ENCODE measurements at regions not wholly inside any gene's neighbourhood (a gene's known extent, or its start where the extent isn't known, plus 50 kb on each side); places are given as distances from the start of the nearest gene placed in this dataset.

DNA sequence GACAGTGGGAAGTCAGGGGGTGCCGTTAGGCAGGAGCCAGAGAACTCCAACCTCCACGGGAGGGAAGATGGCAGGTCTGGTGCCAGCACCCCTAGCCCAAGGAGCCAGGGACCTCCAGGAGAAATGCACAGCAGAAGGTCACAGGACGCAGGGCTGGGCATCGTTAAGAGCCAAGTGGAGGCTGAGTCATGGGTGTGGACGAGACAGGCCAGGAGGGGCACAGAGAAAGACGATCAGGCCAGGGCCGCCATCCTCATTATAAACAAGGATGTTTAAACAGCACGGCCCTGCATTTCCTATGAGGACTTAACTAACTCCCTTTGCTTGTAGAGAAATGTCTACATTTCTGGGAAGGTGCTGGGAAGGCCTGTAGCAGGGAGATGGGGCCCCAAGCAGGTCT lies 77.9 kb upstream of the FZD10 start:
- peaks cover 5% of the 10 kb centered on the region for H3K4me1 ChIP-seq
- H3K9me3 ChIP-seq (replicated peaks) = no peaks in the 10 kb centered on the region
- H3K36me3 ChIP-seq = no peaks in the 10 kb centered on the region
- H3K27me3 ChIP-seq (ENCODE audit: low read depth) = peaks cover 87% of the 10 kb centered on the region
- DNase-seq = no peak
- TF ChIP-seq, protein P1, sequence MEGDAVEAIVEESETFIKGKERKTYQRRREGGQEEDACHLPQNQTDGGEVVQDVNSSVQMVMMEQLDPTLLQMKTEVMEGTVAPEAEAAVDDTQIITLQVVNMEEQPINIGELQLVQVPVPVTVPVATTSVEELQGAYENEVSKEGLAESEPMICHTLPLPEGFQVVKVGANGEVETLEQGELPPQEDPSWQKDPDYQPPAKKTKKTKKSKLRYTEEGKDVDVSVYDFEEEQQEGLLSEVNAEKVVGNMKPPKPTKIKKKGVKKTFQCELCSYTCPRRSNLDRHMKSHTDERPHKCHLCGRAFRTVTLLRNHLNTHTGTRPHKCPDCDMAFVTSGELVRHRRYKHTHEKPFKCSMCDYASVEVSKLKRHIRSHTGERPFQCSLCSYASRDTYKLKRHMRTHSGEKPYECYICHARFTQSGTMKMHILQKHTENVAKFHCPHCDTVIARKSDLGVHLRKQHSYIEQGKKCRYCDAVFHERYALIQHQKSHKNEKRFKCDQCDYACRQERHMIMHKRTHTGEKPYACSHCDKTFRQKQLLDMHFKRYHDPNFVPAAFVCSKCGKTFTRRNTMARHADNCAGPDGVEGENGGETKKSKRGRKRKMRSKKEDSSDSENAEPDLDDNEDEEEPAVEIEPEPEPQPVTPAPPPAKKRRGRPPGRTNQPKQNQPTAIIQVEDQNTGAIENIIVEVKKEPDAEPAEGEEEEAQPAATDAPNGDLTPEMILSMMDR (IDR thresholded peaks at IDR 0.05; ENCODE audit: borderline replicate concordance) = no peak
- intact Hi-C loops (cut with micrococcal nuclease) = no loop called here
- H3K4me3 ChIP-seq = no peak overlapping the region
- no peak overlapping the region for H3K27ac ChIP-seq (replicated peaks)

DNA sequence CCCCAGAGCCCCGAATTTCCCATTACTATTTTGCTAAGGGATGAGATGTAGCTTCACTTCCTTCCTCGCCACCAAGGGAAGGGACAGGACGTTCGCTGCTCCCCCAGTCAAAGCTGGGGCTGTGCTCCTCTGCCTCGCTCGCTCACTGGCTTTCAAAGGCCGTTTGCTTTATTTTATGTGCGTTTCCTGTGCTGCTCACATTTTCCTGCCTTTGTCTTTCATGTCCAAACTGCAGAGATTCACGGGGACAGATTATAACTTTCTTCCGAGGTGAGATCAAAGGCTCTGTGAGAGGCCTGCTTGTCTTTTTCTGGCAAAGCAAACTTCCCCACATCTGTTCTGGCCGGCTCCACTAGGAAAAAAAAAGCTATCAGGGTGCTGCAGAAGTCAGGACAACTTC lies 76.0 kb upstream of the FZD10 start:
- Histone ChIP-seq H3K4me1 (peaks cover 5% of the 10 kb centered on the region), H3K27ac (replicated peaks) (no peak overlapping the region), H3K9me3 (replicated peaks) (peaks cover 5% of the 10 kb centered on the region), H3K27me3 (ENCODE audit: low read depth) (peaks cover 73% of the 10 kb centered on the region), H3K4me3 (no peak overlapping the region), H3K36me3 (no peaks in the 10 kb centered on the region)
- intact Hi-C loops (cut with micrococcal nuclease) = no loop called here
- TF ChIP-seq, protein P1 (IDR thresholded peaks at IDR 0.05; ENCODE audit: borderline replicate concordance) = no peak
- no peak for DNase-seq

DNA sequence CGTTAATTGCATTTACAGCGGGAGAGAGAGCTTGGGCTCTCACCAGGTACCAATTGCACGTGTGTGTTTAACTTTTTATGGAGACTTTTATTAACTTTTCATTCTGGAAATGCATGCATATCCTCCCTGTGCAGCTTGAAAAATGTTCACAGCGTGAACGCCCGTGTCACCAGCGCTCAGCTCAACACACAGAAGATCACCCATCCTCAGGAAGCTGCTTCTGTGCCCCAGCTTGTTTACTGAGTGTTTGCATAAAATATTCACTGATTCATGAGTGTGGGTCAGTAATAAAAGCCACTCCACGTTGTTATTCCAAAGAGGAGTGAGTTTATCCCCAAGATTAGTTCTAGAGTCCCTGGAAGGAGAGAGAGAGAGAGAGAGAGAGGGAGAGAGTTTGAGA lies 75.5 kb upstream of the FZD10 start:
- H3K9me3 ChIP-seq (replicated peaks) = peaks cover 5% of the 10 kb centered on the region
- peaks cover 5% of the 10 kb centered on the region for H3K4me1 ChIP-seq
- TF ChIP-seq, protein P1 (IDR thresholded peaks at IDR 0.05; ENCODE audit: borderline replicate concordance) = no peak
- H3K27ac ChIP-seq (replicated peaks) = no peak overlapping the region
- DNase-seq = no peak
- intact Hi-C loops (cut with micrococcal nuclease) = no loop called here
- H3K4me3 ChIP-seq = no peak overlapping the region
- H3K36me3 ChIP-seq = no peaks in the 10 kb centered on the region
- peaks cover 73% of the 10 kb centered on the region for H3K27me3 ChIP-seq (ENCODE audit: low read depth)

DNA sequence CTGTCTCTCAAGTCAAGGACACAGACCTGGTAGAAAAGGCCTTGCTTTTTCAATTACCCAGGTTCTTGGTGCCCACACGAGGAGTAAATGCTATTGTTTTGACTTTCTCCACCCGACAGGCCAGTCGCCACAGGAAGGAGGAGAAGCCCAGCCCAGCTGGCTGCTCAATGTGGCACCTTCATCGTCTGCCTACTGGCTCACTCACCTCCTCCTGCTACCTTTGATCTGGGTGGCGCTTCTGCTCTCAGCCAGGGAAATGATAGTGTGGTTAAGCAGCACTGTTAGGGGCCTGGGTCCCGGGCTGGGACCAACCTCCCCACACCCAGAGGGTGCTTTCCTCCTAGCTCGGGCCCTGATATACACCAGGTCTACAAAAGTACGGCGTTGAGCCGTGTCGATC lies 75.0 kb upstream of the FZD10 start:
- no peaks in the 10 kb centered on the region for H3K36me3 ChIP-seq
- intact Hi-C loops (cut with micrococcal nuclease) = no loop called here
- TF ChIP-seq, protein P1 (IDR thresholded peaks at IDR 0.05; ENCODE audit: borderline replicate concordance) = no peak
- H3K9me3 ChIP-seq (replicated peaks) = peaks cover 5% of the 10 kb centered on the region
- H3K27ac ChIP-seq (replicated peaks) = no peak overlapping the region
- H3K4me1 ChIP-seq = peaks cover 5% of the 10 kb centered on the region
- no peak for DNase-seq
- peaks cover 73% of the 10 kb centered on the region for H3K27me3 ChIP-seq (ENCODE audit: low read depth)
- no peak overlapping the region for H3K4me3 ChIP-seq

DNA sequence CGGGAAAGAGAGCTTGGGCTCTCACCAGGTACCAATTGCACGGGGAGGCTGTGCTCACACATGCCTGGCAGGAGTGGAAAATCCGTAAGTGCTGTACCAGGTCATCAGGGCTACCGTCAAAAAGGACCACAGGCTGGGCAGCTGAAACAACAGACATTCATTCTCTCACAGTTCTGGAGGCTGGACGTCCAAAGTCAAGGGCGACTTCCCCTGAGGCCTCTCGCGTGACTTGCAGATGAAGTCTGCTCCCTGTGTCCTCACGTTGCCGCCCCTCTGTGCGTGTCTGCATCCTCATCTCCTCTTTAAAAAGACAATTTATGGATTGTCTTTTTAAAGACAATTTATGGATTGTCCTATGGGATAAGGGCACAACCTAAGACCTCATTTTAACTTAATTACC lies 73.8 kb upstream of the FZD10 start:
- intact Hi-C loops (cut with micrococcal nuclease) = no loop called here
- TF ChIP-seq, protein P1 (IDR thresholded peaks at IDR 0.05; ENCODE audit: borderline replicate concordance) = no peak
- no peak overlapping the region for H3K4me3 ChIP-seq
- peaks cover 5% of the 10 kb centered on the region for H3K9me3 ChIP-seq (replicated peaks)
- no peaks in the 10 kb centered on the region for H3K36me3 ChIP-seq
- peaks cover 5% of the 10 kb centered on the region for H3K4me1 ChIP-seq
- DNase-seq = no peak
- H3K27me3 ChIP-seq (ENCODE audit: low read depth) = peaks cover 73% of the 10 kb centered on the region
- H3K27ac ChIP-seq (replicated peaks) = no peak overlapping the region

DNA sequence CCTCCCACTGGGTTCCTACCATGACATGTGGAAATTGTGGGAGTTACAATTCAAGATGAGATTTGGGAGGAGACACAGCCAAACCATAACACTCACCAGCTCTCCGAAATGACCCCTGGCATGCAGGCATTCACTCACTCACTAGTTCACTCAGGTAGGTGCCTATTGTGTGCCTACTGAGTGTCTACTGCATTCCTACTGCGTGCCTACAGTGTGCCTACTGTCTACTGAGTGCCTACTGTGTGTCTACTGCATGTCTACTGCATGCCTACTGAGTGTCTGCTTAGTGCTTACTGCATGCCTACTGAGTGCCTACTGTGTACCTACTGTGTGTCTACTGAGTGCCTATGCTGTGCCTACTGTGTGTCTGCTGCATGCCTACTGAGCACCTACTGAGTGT lies 71.7 kb upstream of the FZD10 start:
- intact Hi-C loops (cut with micrococcal nuclease) = no loop called here
- DNase-seq = no peak
- TF ChIP-seq, protein P1 (IDR thresholded peaks at IDR 0.05; ENCODE audit: borderline replicate concordance) = no peak
- H3K9me3 ChIP-seq (replicated peaks) = peaks cover 5% of the 10 kb centered on the region
- H3K4me3 ChIP-seq = no peak overlapping the region
- H3K4me1 ChIP-seq = peaks cover 5% of the 10 kb centered on the region
- no peaks in the 10 kb centered on the region for H3K36me3 ChIP-seq
- H3K27me3 ChIP-seq (ENCODE audit: low read depth) = peaks cover 73% of the 10 kb centered on the region
- H3K27ac ChIP-seq (replicated peaks) = no peak overlapping the region
